ENCODE measurements at regions not wholly inside any gene's neighbourhood (a gene's known extent, or its start where the extent isn't known, plus 50 kb on each side); places are given as distances from the start of the nearest gene placed in this dataset.

GRCh38 chr7:106393564-106394251 is 108.9 kb upstream of the NAMPT start:
- H3K27ac ChIP-seq (ENCODE audit: low read length in 2 of 2): no peak overlapping the region
- ChIA-PET CTCF (no interaction called here), POLR2A (no interaction called here)
- no peak overlapping the region for H3K4me2 ChIP-seq (replicated peaks; ENCODE audit: low read depth, low read length, poor library complexity, severe bottlenecking)
- DNase-seq (no peak), ATAC-seq (ENCODE audit: low read depth) (no peak)
- no peak overlapping the region for H3K4me3 Mint-ChIP-seq
- no peaks in the 10 kb centered on the region for H3K36me3 ChIP-seq (replicated peaks in 1 of 2; ENCODE audit: control extremely low read depth in 1 of 2, control insufficient read depth in 1 of 2, extremely low read depth in 1 of 2, insufficient read depth in 2 of 2, low read length in 1 of 2)
- no peaks in the 10 kb centered on the region for H3K4me1 Mint-ChIP-seq
- no peak overlapping the region for H3K27ac Mint-ChIP-seq
- H3K79me2 ChIP-seq (ENCODE audit: control insufficient read depth, insufficient read depth, low read length): no peaks in the 10 kb centered on the region
- intact Hi-C loops (cut with micrococcal nuclease): no loop called here
- H3K4me1 ChIP-seq (ENCODE audit: control insufficient read depth in 2 of 2, insufficient read depth in 2 of 2, low read length in 2 of 2): no peaks in the 10 kb centered on the region
- no peak overlapping the region for H3K9ac ChIP-seq (ENCODE audit: low read length)
- H3K9me3 ChIP-seq (ENCODE audit: control extremely low read depth in 1 of 3, control insufficient read depth in 2 of 3, insufficient read depth in 1 of 3, low read length in 2 of 3): no peaks in the 10 kb centered on the region
- H2AFZ ChIP-seq (ENCODE audit: insufficient read depth, low read depth, low read length, poor library complexity, severe bottlenecking): no peak overlapping the region
- H3K4me3 ChIP-seq (ENCODE audit: control extremely low read depth in 1 of 5, extremely low read depth in 1 of 5, insufficient read depth in 1 of 5, low read depth in 2 of 5, low read length in 4 of 5): no peak overlapping the region
- TF ChIP-seq EZH2 (IDR thresholded peaks at IDR 0.05; ENCODE audit: borderline replicate concordance, insufficient read depth, low read depth, low read length, poor library complexity, severe bottlenecking) (no peak), CTCF (IDR thresholded peaks at IDR 0.05) (no peak)
- WGBS (ENCODE audit: insufficient coverage): 96% methylated on average over 3 of the region's 6 CpGs
- no peaks in the 10 kb centered on the region for H3K9me3 Mint-ChIP-seq (ENCODE audit: insufficient read depth)
- peaks cover 0 to 7% (median 2%) of the 10 kb centered on the region in 4 experiments for H3K27me3 ChIP-seq (replicated peaks in 1 of 4; ENCODE audit: control extremely low read depth in 1 of 4, control insufficient read depth in 3 of 4, insufficient read depth in 4 of 4, low read length in 3 of 4)
- H4K20me1 ChIP-seq (ENCODE audit: control insufficient read depth, insufficient read depth, low read length, poor library complexity, severe bottlenecking): no peaks in the 10 kb centered on the region
- H3K27me3 Mint-ChIP-seq: peaks cover 31% of the 10 kb centered on the region

- Histone ChIP-seq H3K4me1 (ENCODE audit: control insufficient read depth in 2 of 2, insufficient read depth in 2 of 2, low read length in 2 of 2) (no peaks in the 10 kb centered on the region), H2AFZ (ENCODE audit: insufficient read depth, low read depth, low read length, poor library complexity, severe bottlenecking) (no peak overlapping the region), H3K4me2 (replicated peaks; ENCODE audit: low read depth, low read length, poor library complexity, severe bottlenecking) (no peak overlapping the region), H3K27me3 (replicated peaks in 1 of 4; ENCODE audit: control extremely low read depth in 1 of 4, control insufficient read depth in 3 of 4, insufficient read depth in 4 of 4, low read length in 3 of 4) (peaks cover 0 to 7% (median 2%) of the 10 kb centered on the region in 4 experiments), H3K36me3 (replicated peaks in 1 of 2; ENCODE audit: control extremely low read depth in 1 of 2, control insufficient read depth in 1 of 2, extremely low read depth in 1 of 2, insufficient read depth in 2 of 2, low read length in 1 of 2) (no peaks in the 10 kb centered on the region), H4K20me1 (ENCODE audit: control insufficient read depth, insufficient read depth, low read length, poor library complexity, severe bottlenecking) (no peaks in the 10 kb centered on the region), H3K9me3 (ENCODE audit: control extremely low read depth in 1 of 3, control insufficient read depth in 2 of 3, insufficient read depth in 1 of 3, low read length in 2 of 3) (no peaks in the 10 kb centered on the region), H3K79me2 (ENCODE audit: control insufficient read depth, insufficient read depth, low read length) (no peaks in the 10 kb centered on the region), H3K9ac (ENCODE audit: low read length) (no peak overlapping the region), H3K4me3 (ENCODE audit: control extremely low read depth in 1 of 5, extremely low read depth in 1 of 5, insufficient read depth in 1 of 5, low read depth in 2 of 5, low read length in 4 of 5) (no peak overlapping the region), H3K27ac (ENCODE audit: low read length in 2 of 2) (no peak overlapping the region)
- intact Hi-C loops (cut with micrococcal nuclease): no loop called here
- peaks cover 27% of the 10 kb centered on the region for H3K27me3 Mint-ChIP-seq
- no peak overlapping the region for H3K4me3 Mint-ChIP-seq
- no peak for DNase-seq
- H3K9me3 Mint-ChIP-seq (ENCODE audit: insufficient read depth): no peaks in the 10 kb centered on the region
- TF ChIP-seq EZH2 (IDR thresholded peaks at IDR 0.05; ENCODE audit: borderline replicate concordance, insufficient read depth, low read depth, low read length, poor library complexity, severe bottlenecking) (no peak), CTCF (IDR thresholded peaks at IDR 0.05) (no peak)
- no peak for ATAC-seq (ENCODE audit: low read depth)
- H3K27ac Mint-ChIP-seq: no peak overlapping the region
- WGBS (ENCODE audit: insufficient coverage): 49% methylated on average over 2 of the region's 2 CpGs
- H3K4me1 Mint-ChIP-seq: no peaks in the 10 kb centered on the region
- ChIA-PET CTCF (no interaction called here), POLR2A (no interaction called here)
These were observed 107.8 kb upstream of the NAMPT start for GRCh38 chr7:106392590-106392989.
